Endothelial cell (in vitro differentiated cells): ENCODE measurements at regions not wholly inside any gene's neighbourhood (a gene's known extent, or its start where the extent isn't known, plus 50 kb on each side); places are given as distances from the start of the nearest gene placed in this dataset.

Experiments
- DNase-seq: peaks from one replicate; pipeline ENCODE4 v3.0.0; 2021; ENCODE audit warnings: low spot score
- H3K27ac Mint-ChIP-seq: one replicate; pipeline ENCODE4 v1.8.0; 2021; ENCODE audit warnings: mixed read lengths, inconsistent platforms; ENCODE audit not compliant: unreplicated experiment
- H3K27me3 Mint-ChIP-seq: one replicate; pipeline ENCODE4 v1.8.0; 2021; ENCODE audit warnings: mild to moderate bottlenecking, moderate library complexity, mixed read lengths, inconsistent platforms; ENCODE audit not compliant: unreplicated experiment
- H3K36me3 Mint-ChIP-seq: one replicate; pipeline ENCODE4 v1.8.0; 2021; ENCODE audit warnings: mild to moderate bottlenecking, low read depth, mixed read lengths, inconsistent platforms; ENCODE audit not compliant: unreplicated experiment
- H3K4me1 Mint-ChIP-seq: one replicate; pipeline ENCODE4 v1.8.0; 2021; ENCODE audit warnings: mild to moderate bottlenecking, mixed read lengths, inconsistent platforms; ENCODE audit not compliant: unreplicated experiment
- H3K4me3 Mint-ChIP-seq: one replicate; pipeline ENCODE4 v1.8.0; 2021; ENCODE audit warnings: mild to moderate bottlenecking, mixed read lengths, inconsistent platforms; ENCODE audit not compliant: unreplicated experiment
- H3K9me3 Mint-ChIP-seq: one replicate; pipeline ENCODE4 v1.8.0; 2021; ENCODE audit warnings: mixed read lengths, inconsistent platforms; ENCODE audit not compliant: unreplicated experiment
- TF ChIP-seq, protein P1 (sequence below): fragments of 200-600 bp; sonication (generic); IDR thresholded peaks from one replicate; pipeline ENCODE4 v1.5.0; 2021; ENCODE audit warnings: antibody characterized with exemption; ENCODE audit not compliant: unreplicated experiment

DNA sequence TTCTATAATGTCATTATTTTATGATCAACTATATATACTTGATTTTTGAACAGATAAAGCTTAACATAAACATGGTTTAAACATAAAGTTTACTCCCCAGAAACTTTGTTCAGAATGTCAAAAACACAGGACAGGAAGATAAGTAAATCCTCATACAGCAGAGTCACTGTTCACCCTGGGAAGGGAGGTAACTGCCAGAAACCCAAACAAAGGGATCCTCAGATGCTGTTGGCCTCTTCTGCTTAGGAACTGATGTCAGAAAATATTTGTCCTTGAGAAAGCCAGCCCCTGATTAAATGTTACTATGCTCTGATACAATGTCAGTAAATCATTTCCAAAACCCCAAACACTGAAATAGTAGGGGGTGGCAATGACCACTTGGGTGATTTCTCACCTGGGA is 185.3 kb downstream of the TJP1 start:
- H3K4me3 Mint-ChIP-seq: no peak overlapping the region

DNA sequence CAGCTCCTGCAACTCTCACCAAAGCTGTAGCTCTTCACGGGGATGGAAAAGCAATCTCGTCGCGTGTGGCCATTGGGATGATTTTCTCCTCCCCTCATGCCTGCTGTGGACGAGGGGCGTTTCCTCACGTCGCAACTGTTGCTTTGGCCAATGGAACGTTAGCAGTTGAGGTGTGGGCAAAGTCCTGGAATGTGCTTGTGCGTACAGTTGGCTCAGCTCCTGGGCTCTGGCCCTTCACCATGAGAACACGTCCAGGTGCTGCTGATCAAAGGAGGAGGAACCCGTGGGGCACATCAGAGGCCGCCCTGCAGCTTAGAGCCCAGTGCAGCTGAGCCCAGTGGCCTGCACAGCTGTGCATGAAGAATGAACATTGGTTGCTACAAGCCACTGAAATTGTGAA is 186.1 kb downstream of the TJP1 start:
- Mint-ChIP-seq H3K4me1 (no peaks in the 10 kb centered on the region), H3K4me3 (no peak overlapping the region), H3K27me3 (no peaks in the 10 kb centered on the region), H3K36me3 (peaks cover 4% of the 10 kb centered on the region), H3K9me3 (peaks cover 5% of the 10 kb centered on the region), H3K27ac (no peak overlapping the region)
- no peak for DNase-seq
- TF ChIP-seq, protein P1, sequence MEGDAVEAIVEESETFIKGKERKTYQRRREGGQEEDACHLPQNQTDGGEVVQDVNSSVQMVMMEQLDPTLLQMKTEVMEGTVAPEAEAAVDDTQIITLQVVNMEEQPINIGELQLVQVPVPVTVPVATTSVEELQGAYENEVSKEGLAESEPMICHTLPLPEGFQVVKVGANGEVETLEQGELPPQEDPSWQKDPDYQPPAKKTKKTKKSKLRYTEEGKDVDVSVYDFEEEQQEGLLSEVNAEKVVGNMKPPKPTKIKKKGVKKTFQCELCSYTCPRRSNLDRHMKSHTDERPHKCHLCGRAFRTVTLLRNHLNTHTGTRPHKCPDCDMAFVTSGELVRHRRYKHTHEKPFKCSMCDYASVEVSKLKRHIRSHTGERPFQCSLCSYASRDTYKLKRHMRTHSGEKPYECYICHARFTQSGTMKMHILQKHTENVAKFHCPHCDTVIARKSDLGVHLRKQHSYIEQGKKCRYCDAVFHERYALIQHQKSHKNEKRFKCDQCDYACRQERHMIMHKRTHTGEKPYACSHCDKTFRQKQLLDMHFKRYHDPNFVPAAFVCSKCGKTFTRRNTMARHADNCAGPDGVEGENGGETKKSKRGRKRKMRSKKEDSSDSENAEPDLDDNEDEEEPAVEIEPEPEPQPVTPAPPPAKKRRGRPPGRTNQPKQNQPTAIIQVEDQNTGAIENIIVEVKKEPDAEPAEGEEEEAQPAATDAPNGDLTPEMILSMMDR: no peak

More for the DNA sequence above, 185.3 kb downstream of the TJP1 start:
- no peak overlapping the region for H3K27ac Mint-ChIP-seq
- H3K4me1 Mint-ChIP-seq: no peaks in the 10 kb centered on the region
- no peak for DNase-seq
- H3K9me3 Mint-ChIP-seq: peaks cover 5% of the 10 kb centered on the region
- H3K36me3 Mint-ChIP-seq: peaks cover 4% of the 10 kb centered on the region
- TF ChIP-seq, protein P1: no peak
- no peaks in the 10 kb centered on the region for H3K27me3 Mint-ChIP-seq

DNA sequence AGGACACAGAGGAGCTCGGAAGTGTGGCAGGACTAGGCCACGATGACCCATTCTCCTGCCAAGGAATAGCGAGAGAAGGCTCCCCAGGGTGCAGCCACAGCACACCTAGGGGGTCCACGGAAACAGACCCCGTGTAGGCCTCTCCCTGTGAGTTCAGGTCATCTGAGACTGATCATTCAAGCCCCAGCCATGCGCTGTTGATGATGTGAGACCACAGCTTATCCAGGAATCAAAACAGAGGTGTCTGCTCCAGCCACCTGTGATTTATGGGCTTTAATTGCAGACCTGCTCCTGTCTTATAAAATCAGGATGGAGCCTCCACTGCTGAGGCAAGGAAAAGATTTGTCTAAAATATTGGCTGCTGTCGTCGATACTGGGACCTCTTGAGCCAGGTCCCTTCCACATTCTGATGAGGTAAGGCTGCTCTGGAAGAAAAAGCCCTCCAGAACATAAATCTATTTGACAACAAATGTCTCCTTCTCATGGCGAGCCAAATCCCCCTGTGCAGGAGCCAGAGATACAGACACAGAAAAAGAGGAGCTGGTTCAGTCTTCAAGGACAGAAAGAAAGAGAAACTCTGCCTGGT is 186.7 kb downstream of the TJP1 start:
- Mint-ChIP-seq H3K27me3 (no peaks in the 10 kb centered on the region), H3K27ac (no peak overlapping the region), H3K36me3 (peaks cover 4% of the 10 kb centered on the region), H3K4me1 (no peaks in the 10 kb centered on the region), H3K4me3 (no peak overlapping the region), H3K9me3 (peaks cover 5% of the 10 kb centered on the region)
- DNase-seq: no peak
- TF ChIP-seq, protein P1: no peak

DNA sequence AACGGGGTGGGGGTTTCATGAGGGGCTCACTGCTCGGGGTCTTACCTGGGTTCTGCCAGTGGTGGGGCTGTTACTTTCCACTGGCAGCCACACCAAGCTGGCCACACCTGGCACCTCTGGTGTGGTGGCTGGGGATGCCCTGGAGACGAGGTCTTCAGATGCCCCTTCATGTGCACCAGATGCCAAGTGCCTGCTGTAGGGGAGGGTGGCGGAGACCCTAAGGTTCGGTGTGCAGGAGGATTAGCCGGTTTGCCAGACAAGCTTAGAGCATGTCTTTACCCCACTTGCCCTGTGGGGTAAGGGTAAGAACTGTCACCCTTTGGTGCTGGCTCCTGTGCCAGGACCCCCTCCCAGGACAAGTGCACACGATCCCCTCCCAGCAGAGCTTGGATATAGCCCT is 188.3 kb downstream of the TJP1 start:
- H3K36me3 Mint-ChIP-seq: peaks cover 4% of the 10 kb centered on the region
- no peak overlapping the region for H3K27ac Mint-ChIP-seq
- no peaks in the 10 kb centered on the region for H3K4me1 Mint-ChIP-seq
- no peaks in the 10 kb centered on the region for H3K27me3 Mint-ChIP-seq
- TF ChIP-seq, protein P1: no peak
- no peak overlapping the region for H3K4me3 Mint-ChIP-seq
- peaks cover 5% of the 10 kb centered on the region for H3K9me3 Mint-ChIP-seq
- no peak for DNase-seq

DNA sequence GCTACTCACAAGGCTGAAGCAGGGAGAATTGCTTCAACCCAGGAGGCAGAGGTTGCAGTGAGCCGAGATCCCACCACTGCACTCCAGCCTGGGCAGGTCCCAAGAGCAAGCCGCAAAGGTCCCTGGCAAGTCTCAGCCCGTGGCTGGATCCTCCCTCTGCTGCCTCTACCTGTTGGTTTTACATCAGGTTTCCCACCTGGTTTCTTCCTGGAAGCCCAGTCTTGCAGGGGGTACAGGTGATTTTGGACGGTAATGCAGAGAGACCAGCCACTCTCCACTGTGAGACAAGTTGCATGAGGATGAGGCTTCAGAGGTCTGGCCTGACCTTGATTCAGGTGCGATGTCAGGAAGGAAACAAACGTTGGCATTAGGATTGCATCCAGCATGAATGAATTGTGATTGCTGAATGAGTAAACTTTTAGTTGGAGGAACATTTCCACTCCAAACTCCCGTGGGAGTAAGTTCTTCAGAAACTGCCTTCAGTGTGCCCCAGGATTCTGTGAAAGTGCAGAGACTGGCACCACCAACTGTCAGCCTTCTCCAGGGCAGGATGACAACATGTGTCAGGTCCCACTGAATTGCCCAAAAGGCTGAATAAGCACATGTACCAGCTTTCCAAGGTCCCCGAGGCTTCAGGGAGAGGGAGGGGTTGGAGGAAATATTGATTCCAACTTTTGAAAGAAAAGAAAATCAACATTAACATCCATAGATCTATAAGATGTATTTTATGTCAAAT is 189.4 kb downstream of the TJP1 start:
- Mint-ChIP-seq H3K9me3 (peaks cover 5% of the 10 kb centered on the region), H3K27ac (no peak overlapping the region), H3K27me3 (no peaks in the 10 kb centered on the region), H3K4me1 (no peaks in the 10 kb centered on the region), H3K4me3 (no peak overlapping the region), H3K36me3 (peaks cover 4% of the 10 kb centered on the region)
- TF ChIP-seq, protein P1: no peak
- no peak for DNase-seq
